ENCODE measurements at regions not wholly inside any gene's neighbourhood (a gene's known extent, or its start where the extent isn't known, plus 50 kb on each side); places are given as distances from the start of the nearest gene placed in this dataset.
A peak's percentile ranks its signal among the peaks of the same experiment; 100 is the strongest.

DNA sequence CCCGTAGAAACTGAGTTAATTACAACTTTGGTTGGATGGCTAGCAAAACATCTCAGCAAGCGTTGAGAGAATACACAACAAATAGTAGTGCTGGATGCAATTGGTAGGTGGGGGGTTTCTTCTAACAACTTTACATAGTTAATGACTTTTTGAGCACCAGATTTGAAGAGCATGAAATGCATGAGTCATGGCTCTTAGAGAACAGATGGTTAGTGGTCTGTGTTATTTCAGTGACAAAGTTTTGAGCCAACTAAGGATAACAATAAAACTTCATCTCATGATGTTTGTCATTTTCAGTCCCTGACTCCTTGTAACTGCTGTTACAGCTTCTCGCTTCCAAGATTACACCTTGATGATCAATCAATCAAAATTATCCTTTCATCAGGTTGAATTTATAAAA is 399.0 kb upstream of the BRINP1 start:
- peaks cover 4% of the 10 kb centered on the region for H3K4me1 Mint-ChIP-seq
- no peak overlapping the region for H3K27ac Mint-ChIP-seq
- CTCF ChIA-PET = no interaction called here
- H3K4me3 Mint-ChIP-seq = no peak overlapping the region
- no peaks in the 10 kb centered on the region for H3K9me3 Mint-ChIP-seq
- no peaks in the 10 kb centered on the region for H3K36me3 Mint-ChIP-seq (ENCODE audit: low read depth)
- H3K27me3 Mint-ChIP-seq = peaks cover 4% of the 10 kb centered on the region
- intact Hi-C loops (cut with micrococcal nuclease) = no loop called here
- DNase-seq = no peak
- no peak for ATAC-seq (ENCODE audit: low read depth)
- POLR2A ChIA-PET = no interaction called here
- TF ChIP-seq, protein P1, sequence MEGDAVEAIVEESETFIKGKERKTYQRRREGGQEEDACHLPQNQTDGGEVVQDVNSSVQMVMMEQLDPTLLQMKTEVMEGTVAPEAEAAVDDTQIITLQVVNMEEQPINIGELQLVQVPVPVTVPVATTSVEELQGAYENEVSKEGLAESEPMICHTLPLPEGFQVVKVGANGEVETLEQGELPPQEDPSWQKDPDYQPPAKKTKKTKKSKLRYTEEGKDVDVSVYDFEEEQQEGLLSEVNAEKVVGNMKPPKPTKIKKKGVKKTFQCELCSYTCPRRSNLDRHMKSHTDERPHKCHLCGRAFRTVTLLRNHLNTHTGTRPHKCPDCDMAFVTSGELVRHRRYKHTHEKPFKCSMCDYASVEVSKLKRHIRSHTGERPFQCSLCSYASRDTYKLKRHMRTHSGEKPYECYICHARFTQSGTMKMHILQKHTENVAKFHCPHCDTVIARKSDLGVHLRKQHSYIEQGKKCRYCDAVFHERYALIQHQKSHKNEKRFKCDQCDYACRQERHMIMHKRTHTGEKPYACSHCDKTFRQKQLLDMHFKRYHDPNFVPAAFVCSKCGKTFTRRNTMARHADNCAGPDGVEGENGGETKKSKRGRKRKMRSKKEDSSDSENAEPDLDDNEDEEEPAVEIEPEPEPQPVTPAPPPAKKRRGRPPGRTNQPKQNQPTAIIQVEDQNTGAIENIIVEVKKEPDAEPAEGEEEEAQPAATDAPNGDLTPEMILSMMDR (IDR thresholded peaks at IDR 0.05) = no peak

DNA sequence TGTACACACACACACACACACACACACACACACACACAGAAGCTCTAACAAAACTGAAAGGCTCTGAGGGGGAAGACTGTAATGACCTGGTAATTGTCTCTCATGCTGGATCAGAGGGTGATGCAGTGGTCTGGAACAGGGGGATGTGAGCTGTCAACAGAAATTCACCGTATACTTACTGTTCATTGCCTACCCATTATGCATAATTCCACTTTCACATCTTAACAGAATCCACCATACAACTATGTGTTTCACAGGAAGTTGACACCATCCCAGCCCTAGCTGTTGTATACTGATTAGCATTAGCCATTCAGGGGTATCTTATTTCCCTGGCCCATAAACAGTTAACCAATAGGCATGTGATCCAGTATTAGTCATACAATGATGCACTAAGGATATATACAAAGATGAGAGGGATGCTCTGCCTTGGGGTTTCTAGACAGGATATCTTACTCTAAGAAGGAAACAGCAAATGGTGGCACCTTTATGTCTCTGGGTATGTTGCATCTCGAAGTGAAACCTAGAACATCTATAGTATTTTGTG is 396.5 kb upstream of the BRINP1 start:
- Mint-ChIP-seq H3K36me3 (ENCODE audit: low read depth) (no peaks in the 10 kb centered on the region), H3K4me3 (no peak overlapping the region), H3K27me3 (peaks cover 2% of the 10 kb centered on the region), H3K9me3 (peaks cover 2% of the 10 kb centered on the region), H3K4me1 (peaks cover 17% of the 10 kb centered on the region), H3K27ac (no peak overlapping the region)
- TF ChIP-seq, protein P1 (IDR thresholded peaks at IDR 0.05) = no peak
- intact Hi-C loops (cut with micrococcal nuclease) = no loop called here
- CTCF ChIA-PET = no interaction called here
- ATAC-seq (ENCODE audit: low read depth) = no peak
- DNase-seq = no peak
- POLR2A ChIA-PET = no interaction called here

DNA sequence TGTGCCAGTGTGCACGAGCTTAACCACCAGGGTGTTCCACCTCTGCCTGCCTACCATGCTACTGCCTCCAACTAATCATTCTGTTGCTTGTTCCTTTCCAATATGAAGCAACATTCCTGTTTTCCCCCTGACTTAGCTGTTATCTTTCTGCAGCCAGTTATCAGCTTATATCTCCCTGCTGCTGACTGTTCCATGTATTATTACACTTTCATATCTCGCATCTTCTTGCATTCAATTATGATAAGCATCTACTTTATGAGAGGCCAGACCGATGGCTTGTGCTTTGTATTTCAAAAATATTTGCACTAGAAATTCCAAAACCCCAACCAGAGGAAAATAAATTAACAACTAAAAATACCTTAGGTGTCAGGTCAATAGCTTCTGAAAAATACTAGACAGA is 394.0 kb upstream of the BRINP1 start:
- Mint-ChIP-seq H3K27me3 (peaks cover 14% of the 10 kb centered on the region), H3K9me3 (peaks cover 2% of the 10 kb centered on the region), H3K36me3 (ENCODE audit: low read depth) (no peaks in the 10 kb centered on the region), H3K4me3 (no peak overlapping the region), H3K27ac (no peak overlapping the region), H3K4me1 (peaks cover 22% of the 10 kb centered on the region)
- DNase-seq (no peak), ATAC-seq (ENCODE audit: low read depth) (no peak)
- TF ChIP-seq, protein P1 (IDR thresholded peaks at IDR 0.05) = no peak
- POLR2A ChIA-PET = no interaction called here
- intact Hi-C loops (cut with micrococcal nuclease) = no loop called here
- CTCF ChIA-PET = no interaction called here

DNA sequence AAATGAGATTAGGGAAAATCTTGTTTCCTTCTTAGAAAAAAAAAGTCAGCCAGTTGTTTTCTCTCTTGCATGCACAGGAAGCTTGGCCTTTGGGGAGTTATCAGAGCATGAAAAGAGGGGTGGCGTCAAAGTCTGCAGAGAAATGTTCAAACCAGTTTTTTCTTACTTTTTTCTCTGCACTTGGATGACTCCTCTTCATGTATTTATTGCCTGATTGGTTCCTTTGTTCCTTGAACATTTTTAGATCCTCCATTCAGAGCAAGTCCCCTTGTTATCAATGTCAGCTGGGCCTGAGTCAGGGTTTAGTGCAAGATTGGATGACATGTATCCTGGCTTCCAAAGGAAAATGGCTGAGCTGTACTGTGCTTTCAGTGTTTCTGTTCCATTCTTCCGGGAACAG is 392.6 kb upstream of the BRINP1 start:
- H3K9me3 Mint-ChIP-seq = peaks cover 2% of the 10 kb centered on the region
- POLR2A ChIA-PET = no interaction called here
- peak overlapping the region; percentile 38 for H3K27ac Mint-ChIP-seq
- peak overlapping the region; percentile 8 for H3K4me3 Mint-ChIP-seq
- peak; percentile 37 for ATAC-seq (ENCODE audit: low read depth)
- H3K27me3 Mint-ChIP-seq = peaks cover 16% of the 10 kb centered on the region
- TF ChIP-seq, protein P1 (IDR thresholded peaks at IDR 0.05) = no peak
- CTCF ChIA-PET = no interaction called here
- peaks cover 22% of the 10 kb centered on the region for H3K4me1 Mint-ChIP-seq
- no peak for DNase-seq
- H3K36me3 Mint-ChIP-seq (ENCODE audit: low read depth) = no peaks in the 10 kb centered on the region
- intact Hi-C loops (cut with micrococcal nuclease) = no loop called here

DNA sequence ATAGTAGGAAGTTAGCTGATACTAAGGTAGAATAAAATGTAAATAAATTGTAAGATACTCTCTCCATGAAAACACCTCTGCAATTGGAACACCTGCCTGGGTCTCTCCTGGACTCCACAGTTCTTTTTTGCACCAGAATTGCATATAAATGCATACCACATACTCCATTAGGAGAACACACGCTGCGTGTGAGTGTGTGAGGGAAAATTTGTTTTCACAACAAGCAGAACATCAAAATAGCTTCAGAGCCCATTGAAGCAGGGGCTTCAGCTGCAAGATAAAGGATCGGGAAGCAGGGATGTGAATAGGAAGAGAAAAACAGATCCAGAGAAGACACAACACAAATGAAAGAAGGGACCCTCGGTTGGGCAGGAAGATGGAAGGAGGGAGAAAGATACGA is 389.8 kb upstream of the BRINP1 start:
- H3K36me3 Mint-ChIP-seq (ENCODE audit: low read depth) = no peaks in the 10 kb centered on the region
- ATAC-seq (ENCODE audit: low read depth) = no peak
- peaks cover 19% of the 10 kb centered on the region for H3K4me1 Mint-ChIP-seq
- no peak overlapping the region for H3K27ac Mint-ChIP-seq
- H3K9me3 Mint-ChIP-seq = peaks cover 2% of the 10 kb centered on the region
- TF ChIP-seq, protein P1 (IDR thresholded peaks at IDR 0.05) = no peak
- no peak for DNase-seq
- H3K27me3 Mint-ChIP-seq = peaks cover 20% of the 10 kb centered on the region
- ChIA-PET POLR2A (no interaction called here), CTCF (no interaction called here)
- H3K4me3 Mint-ChIP-seq = no peak overlapping the region
- intact Hi-C loops (cut with micrococcal nuclease) = no loop called here

Measured in activated B cell treated with CpG ODN at 0.5 μM for 24 hours (primary cell).